Nephron progenitor cell (in vitro differentiated cells): ENCODE measurements at regions not wholly inside any gene's neighbourhood (a gene's known extent, or its start where the extent isn't known, plus 50 kb on each side); places are given as distances from the start of the nearest gene placed in this dataset.

Experiments
- DNase-seq: peaks from one replicate; pipeline ENCODE4 v3.0.0; 2021
- H3K27ac Mint-ChIP-seq: 2 replicates; pipeline ENCODE4 v1.8.0; 2021; ENCODE audit warnings: mild to moderate bottlenecking, moderate library complexity, mixed read lengths
- H3K27me3 Mint-ChIP-seq: 2 replicates; pipeline ENCODE4 v1.8.0; 2021; ENCODE audit warnings: mild to moderate bottlenecking, low read depth, mixed read lengths; ENCODE audit not compliant: poor library complexity
- H3K36me3 Mint-ChIP-seq: 2 replicates; pipeline ENCODE4 v1.8.0; 2021; ENCODE audit warnings: low read depth, mixed read lengths
- H3K4me1 Mint-ChIP-seq: 2 replicates; pipeline ENCODE4 v1.8.0; 2021; ENCODE audit warnings: mixed read lengths
- H3K4me3 Mint-ChIP-seq: 2 replicates; pipeline ENCODE4 v1.8.0; 2021; ENCODE audit warnings: mild to moderate bottlenecking, moderate library complexity, mixed read lengths
- H3K9me3 Mint-ChIP-seq: 2 replicates; pipeline ENCODE4 v1.8.0; 2021; ENCODE audit warnings: mild to moderate bottlenecking, moderate library complexity, mixed read lengths
- CTCF ChIP-seq: fragments of 200-600 bp; sonication (generic); IDR thresholded peaks from 2 replicates; pipeline ENCODE4 v1.5.0; 2021; ENCODE audit warnings: antibody characterized with exemption

- H3K9me3 Mint-ChIP-seq = peaks cover 27% of the 10 kb centered on the region
- peaks cover 9% of the 10 kb centered on the region for H3K27me3 Mint-ChIP-seq
- TF ChIP-seq CTCF = no peak
- H3K36me3 Mint-ChIP-seq = peaks cover 9% of the 10 kb centered on the region
- DNase-seq = no peak
- H3K4me3 Mint-ChIP-seq = no peak overlapping the region
- H3K4me1 Mint-ChIP-seq = peaks cover 29% of the 10 kb centered on the region
- no peak overlapping the region for H3K27ac Mint-ChIP-seq
These were observed 117.7 kb upstream of the WSCD1 start for GRCh38 chr17:5952518-5952917.

GRCh38 chr17:5955764-5956163 lies 114.4 kb upstream of the WSCD1 start:
- Mint-ChIP-seq H3K27ac (no peak overlapping the region), H3K27me3 (peaks cover 15% of the 10 kb centered on the region), H3K9me3 (peaks cover 19% of the 10 kb centered on the region), H3K36me3 (peaks cover 9% of the 10 kb centered on the region), H3K4me3 (no peak overlapping the region), H3K4me1 (peaks cover 28% of the 10 kb centered on the region)
- no peak for DNase-seq
- TF ChIP-seq CTCF = no peak

GRCh38 chr17:5958850-5959249 lies 111.3 kb upstream of the WSCD1 start:
- no peak for DNase-seq
- Mint-ChIP-seq H3K27me3 (peaks cover 11% of the 10 kb centered on the region), H3K4me3 (no peak overlapping the region), H3K4me1 (peaks cover 10% of the 10 kb centered on the region), H3K27ac (no peak overlapping the region), H3K36me3 (peaks cover 9% of the 10 kb centered on the region), H3K9me3 (peaks cover 19% of the 10 kb centered on the region)
- TF ChIP-seq CTCF = no peak

- peaks cover 6% of the 10 kb centered on the region for H3K4me1 Mint-ChIP-seq
- DNase-seq = no peak
- peaks cover 27% of the 10 kb centered on the region for H3K9me3 Mint-ChIP-seq
- H3K27ac Mint-ChIP-seq = no peak overlapping the region
- H3K4me3 Mint-ChIP-seq = no peak overlapping the region
- TF ChIP-seq CTCF = no peak
- no peaks in the 10 kb centered on the region for H3K36me3 Mint-ChIP-seq
- peaks cover 16% of the 10 kb centered on the region for H3K27me3 Mint-ChIP-seq
These were observed 107.8 kb upstream of the WSCD1 start for GRCh38 chr17:5962371-5962770.

- no peak overlapping the region for H3K4me3 Mint-ChIP-seq
- no peaks in the 10 kb centered on the region for H3K36me3 Mint-ChIP-seq
- no peak for TF ChIP-seq CTCF
- H3K27ac Mint-ChIP-seq = no peak overlapping the region
- DNase-seq = no peak
- H3K9me3 Mint-ChIP-seq = peaks cover 27% of the 10 kb centered on the region
- H3K4me1 Mint-ChIP-seq = peaks cover 17% of the 10 kb centered on the region
- peaks cover 21% of the 10 kb centered on the region for H3K27me3 Mint-ChIP-seq
These were observed 98.2 kb upstream of the WSCD1 start for GRCh38 chr17:5971969-5972368.

- H3K27me3 Mint-ChIP-seq = peaks cover 22% of the 10 kb centered on the region
- H3K4me1 Mint-ChIP-seq = peaks cover 17% of the 10 kb centered on the region
- DNase-seq = no peak
- H3K27ac Mint-ChIP-seq = no peak overlapping the region
- no peak for TF ChIP-seq CTCF
- H3K9me3 Mint-ChIP-seq = peaks cover 16% of the 10 kb centered on the region
- H3K36me3 Mint-ChIP-seq = no peaks in the 10 kb centered on the region
- no peak overlapping the region for H3K4me3 Mint-ChIP-seq
These were observed 96.8 kb upstream of the WSCD1 start for GRCh38 chr17:5973410-5973809.
